Fibroblast of upper back skin (primary cell): ENCODE measurements at regions not wholly inside any gene's neighbourhood (a gene's known extent, or its start where the extent isn't known, plus 50 kb on each side); places are given as distances from the start of the nearest gene placed in this dataset.
"Not testable (repeated sequence)": the region's sequence is repeated elsewhere in the genome, so short reads cannot be mapped to it uniquely, and the experiment has no call there.

Source experiments
- DNase-seq: peaks from one replicate; pipeline ENCODE4 v3.0.0-alpha.2; 2013

DNA sequence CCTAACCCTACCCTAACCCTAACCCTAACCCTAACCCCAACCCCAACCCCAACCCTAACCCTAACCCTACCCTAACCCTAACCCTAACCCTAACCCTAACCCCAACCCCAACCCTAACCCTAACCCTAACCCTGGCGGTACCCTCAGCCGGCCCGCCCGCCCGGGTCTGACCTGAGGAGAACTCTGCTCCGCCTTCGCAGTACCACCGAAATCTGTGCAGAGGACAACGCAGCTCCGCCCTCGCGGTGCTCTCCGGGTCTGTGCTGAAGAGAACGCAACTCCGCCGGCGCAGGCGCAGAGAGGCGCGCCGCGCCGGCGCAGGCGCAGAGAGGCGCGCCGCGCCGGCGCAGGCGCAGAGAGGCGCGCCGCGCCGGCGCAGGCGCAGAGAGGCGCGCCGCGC lies 56.1 kb upstream of the IQSEC3 start:
- not testable (repeated sequence) for DNase-seq

DNA sequence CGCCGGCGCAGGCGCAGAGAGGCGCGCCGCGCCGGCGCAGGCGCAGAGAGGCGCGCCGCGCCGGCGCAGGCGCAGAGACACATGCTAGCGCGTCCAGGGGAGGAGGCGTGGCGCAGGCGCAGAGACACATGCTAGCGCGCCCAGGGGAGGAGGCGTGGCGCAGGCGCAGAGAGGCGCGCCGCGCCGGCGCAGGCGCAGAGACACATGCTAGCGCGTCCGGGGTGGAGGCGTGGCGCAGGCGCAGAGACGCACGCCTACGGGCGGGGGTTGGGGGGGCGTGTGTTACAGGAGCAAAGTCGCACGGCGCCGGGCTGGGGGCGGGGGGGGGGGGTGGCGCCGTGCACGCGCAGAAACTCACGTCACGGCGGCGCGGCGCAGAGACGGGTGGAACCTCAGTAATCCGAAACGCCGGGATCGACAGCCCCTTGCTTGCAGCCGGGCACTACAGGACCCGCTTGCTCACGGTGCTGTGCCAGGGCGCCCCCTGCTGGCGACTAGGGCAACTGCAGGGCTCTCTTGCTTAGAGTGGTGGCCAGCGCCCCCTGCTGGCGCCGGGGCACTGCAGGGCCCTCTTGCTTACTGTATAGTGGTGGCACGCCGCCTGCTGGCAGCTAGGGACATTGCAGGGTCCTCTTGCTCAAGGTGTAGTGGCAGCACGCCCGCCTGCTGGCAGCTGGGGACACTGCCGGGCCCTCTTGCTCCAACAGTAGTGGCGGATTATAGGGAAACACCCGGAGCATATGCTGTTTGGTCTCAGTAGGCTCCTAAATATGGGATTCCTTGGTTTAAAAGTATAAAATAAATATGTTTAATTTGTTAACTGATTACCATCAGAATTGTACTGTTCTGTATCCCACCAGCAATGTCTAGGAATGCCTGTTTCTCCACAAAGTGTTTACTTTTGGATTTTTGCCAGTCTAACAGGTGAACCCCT lies 55.4 kb upstream of the IQSEC3 start:
- DNase-seq: not testable (repeated sequence)

DNA sequence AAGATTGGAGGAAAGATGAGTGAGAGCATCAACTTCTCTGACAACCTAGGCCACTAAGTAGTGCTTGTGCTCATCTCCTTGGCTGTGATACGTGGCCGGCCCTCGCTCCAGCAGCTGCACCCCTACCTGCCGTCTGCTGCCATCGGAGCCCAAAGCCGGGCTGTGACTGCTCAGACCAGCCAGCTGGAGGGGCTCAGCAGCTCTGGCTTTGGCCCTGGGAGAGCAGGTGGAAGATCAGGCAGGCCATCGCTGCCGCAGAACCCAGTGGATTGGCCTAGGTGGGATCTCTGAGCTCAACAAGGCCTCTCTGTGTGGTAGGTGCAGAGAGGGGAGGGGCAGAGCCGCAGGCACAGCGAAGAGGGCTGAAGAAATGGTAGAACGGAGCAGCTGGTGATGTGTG lies 54.3 kb upstream of the IQSEC3 start:
- DNase-seq: not testable (repeated sequence)

DNA sequence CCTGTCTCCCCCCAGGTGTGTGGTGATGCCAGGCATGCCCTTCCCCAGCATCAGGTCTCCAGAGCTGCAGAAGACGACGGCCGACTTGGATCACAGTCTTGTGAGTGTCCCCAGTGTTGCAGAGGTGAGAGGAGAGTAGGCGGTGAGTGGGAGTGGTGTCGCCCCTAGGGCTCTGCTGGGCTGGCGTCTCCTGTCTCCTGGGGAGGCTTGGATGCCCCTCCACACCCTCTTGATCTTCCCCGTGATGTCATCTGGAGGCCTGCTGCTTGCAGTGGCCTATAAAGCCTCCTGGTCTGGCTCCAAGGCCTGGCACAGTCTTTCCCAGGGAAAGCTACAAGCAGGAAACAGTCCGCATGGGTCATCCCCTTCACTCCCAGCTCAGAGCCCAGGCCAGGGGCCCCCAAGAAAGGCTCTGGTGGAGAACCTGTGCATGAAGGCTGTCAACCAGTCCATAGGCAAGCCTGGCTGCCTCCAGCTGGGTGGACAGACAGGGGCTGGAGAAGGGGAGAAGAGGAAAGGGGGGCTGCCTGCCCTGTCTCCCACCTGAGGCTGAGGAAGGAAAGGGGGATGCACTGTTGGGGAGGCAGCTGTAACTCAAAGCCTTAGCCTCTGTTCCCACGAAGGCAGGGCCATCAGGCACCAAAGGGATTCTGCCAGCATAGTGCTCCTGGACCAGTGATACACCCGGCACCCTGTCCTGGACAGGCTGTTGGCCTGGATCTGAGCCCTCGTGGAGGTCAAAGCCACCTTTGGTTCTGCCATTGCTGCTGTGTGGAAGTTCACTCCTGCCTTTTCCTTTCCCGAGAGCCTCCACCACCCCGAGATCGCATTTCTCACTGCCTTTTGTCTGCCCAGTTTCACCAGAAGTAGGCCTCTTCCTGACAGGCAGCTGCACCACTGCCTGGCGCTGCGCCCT lies 53.6 kb upstream of the IQSEC3 start:
- not testable (repeated sequence) for DNase-seq

DNA sequence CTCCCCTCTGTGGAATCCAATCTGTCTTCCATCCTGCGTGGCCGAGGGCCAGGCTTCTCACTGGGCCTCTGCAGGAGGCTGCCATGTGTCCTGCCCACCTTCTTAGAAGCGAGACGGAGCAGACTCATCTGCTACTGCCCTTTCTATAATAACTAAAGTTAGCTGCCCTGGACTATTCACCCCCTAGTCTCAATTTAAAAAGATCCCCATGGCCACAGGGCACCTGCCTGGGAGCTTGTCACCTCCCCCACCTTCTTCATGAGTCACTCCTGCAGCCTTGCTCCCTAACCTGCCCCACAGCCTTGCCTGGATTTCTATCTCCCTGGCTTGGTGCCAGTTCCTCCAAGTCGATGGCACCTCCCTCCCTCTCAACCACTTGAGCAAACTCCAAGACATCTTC lies 52.7 kb upstream of the IQSEC3 start:
- peak; percentile 50 for DNase-seq

DNA sequence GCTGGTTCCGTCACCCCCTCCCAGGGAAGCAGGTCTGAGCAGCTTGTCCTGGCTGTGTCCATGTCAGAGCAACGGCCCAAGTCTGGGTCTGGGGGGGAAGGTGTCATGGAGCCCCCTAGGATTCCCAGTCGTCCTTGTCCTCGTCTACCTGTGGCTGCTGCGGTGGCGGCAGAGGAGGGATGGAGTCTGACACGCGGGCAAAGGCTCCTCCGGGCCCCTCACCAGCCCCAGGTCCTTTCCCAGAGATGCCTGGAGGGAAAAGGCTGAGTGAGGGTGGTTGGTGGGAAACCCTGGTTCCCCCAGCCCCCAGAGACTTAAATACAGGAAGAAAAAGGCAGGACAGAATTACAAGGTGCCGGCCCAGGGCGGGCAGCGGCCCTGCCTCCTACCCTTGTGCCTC lies 51.9 kb upstream of the IQSEC3 start:
- not testable (repeated sequence) for DNase-seq

DNA sequence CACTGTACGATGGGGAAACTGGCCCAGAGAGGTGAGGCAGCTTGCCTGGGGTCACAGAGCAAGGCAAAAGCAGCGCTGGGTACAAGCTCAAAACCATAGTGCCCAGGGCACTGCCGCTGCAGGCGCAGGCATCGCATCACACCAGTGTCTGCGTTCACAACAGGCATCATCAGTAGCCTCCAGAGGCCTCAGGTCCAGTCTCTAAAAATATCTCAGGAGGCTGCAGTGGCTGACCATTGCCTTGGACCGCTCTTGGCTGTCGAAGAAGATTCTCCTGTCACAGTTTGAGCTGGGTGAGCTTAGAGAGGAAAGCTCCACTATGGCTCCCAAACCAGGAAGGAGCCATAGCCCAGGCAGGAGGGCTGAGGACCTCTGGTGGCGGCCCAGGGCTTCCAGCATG lies 51.2 kb upstream of the IQSEC3 start:
- DNase-seq: not testable (repeated sequence)

DNA sequence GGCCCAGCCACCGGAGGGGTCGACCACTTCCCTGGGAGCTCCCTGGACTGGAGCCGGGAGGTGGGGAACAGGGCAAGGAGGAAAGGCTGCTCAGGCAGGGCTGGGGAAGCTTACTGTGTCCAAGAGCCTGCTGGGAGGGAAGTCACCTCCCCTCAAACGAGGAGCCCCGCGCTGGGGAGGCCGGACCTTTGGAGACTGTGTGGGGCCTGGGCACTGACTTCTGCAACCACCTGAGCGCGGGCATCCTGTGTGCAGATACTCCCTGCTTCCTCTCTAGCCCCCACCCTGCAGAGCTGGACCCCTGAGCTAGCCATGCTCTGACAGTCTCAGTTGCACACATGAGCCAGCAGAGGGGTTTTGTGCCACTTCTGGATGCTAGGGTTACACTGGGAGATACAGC lies 50.5 kb upstream of the IQSEC3 start:
- DNase-seq: not testable (repeated sequence)

DNA sequence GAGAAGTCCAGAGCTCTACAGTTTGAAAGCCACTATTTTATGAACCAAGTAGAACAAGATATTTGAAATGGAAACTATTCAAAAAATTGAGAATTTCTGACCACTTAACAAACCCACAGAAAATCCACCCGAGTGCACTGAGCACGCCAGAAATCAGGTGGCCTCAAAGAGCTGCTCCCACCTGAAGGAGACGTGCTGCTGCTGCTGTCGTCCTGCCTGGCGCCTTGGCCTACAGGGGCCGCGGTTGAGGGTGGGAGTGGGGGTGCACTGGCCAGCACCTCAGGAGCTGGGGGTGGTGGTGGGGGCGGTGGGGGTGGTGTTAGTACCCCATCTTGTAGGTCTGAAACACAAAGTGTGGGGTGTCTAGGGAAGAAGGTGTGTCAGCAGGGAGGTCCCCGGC lies 50.0 kb upstream of the IQSEC3 start:
- DNase-seq: not testable (repeated sequence)
